ENCODE measurements at regions not wholly inside any gene's neighbourhood (a gene's known extent, or its start where the extent isn't known, plus 50 kb on each side); places are given as distances from the start of the nearest gene placed in this dataset.

- DNase-seq = no peak
Observed at GRCh38 chr2:180656455-180656847, 324.0 kb upstream of the UBE2E3 start.

- DNase-seq = no peak
Observed at GRCh38 chr2:180655842-180656454, 324.5 kb upstream of the UBE2E3 start.

- DNase-seq = no peak
Observed at GRCh38 chr2:180655393-180655792, 325.0 kb upstream of the UBE2E3 start.

GRCh38 chr2:180653481-180653880 is 326.9 kb upstream of the UBE2E3 start:
- DNase-seq = no peak

- no peak for DNase-seq
Observed at GRCh38 chr2:180652794-180653193, 327.6 kb upstream of the UBE2E3 start.

GRCh38 chr2:180651596-180651995 is 328.8 kb upstream of the UBE2E3 start:
- DNase-seq = no peak

GRCh38 chr2:180647621-180648020 is 332.8 kb upstream of the UBE2E3 start:
- DNase-seq = no peak

- DNase-seq = no peak
Observed at GRCh38 chr2:180647221-180647620, 333.2 kb upstream of the UBE2E3 start.

- DNase-seq = no peak
Observed at GRCh38 chr2:180646756-180647155, 333.6 kb upstream of the UBE2E3 start.

GRCh38 chr2:180644709-180645108 is 335.7 kb upstream of the UBE2E3 start:
- no peak for DNase-seq

GRCh38 chr2:180630756-180631155 is 349.6 kb upstream of the UBE2E3 start:
- no peak for DNase-seq

- no peak for DNase-seq
Observed at GRCh38 chr2:180625006-180625844, 355.2 kb upstream of the UBE2E3 start.

- no peak for DNase-seq
Observed at GRCh38 chr2:180621941-180622918, 358.2 kb upstream of the UBE2E3 start.

GRCh38 chr2:180621366-180621765 is 359.0 kb upstream of the UBE2E3 start:
- DNase-seq = no peak

GRCh38 chr2:180618570-180618969 is 361.8 kb upstream of the UBE2E3 start:
- DNase-seq = no peak

GRCh38 chr2:180614776-180615175 is 365.6 kb upstream of the UBE2E3 start:
- no peak for DNase-seq

- DNase-seq = no peak
Observed at GRCh38 chr2:180609626-180610340, 370.6 kb upstream of the UBE2E3 start.

GRCh38 chr2:180607514-180608049 is 372.8 kb upstream of the UBE2E3 start:
- DNase-seq = no peak

- DNase-seq = no peak
Observed at GRCh38 chr2:180604077-180604476, 376.3 kb upstream of the UBE2E3 start.

- DNase-seq = no peak
Observed at GRCh38 chr2:180601016-180601415, 379.4 kb upstream of the UBE2E3 start.

GRCh38 chr2:180599804-180600203 is 380.6 kb upstream of the UBE2E3 start:
- no peak for DNase-seq

- DNase-seq = no peak
Observed at GRCh38 chr2:180597179-180597578, 383.2 kb upstream of the UBE2E3 start.
